Muscle of arm (tissue), 1 donor: ENCODE measurements at regions not wholly inside any gene's neighbourhood (a gene's known extent, or its start where the extent isn't known, plus 50 kb on each side); places are given as distances from the start of the nearest gene placed in this dataset.

ENCODE experiments used
- DNase-seq: peaks from one replicate; pipeline ENCODE4 v3.0.0-alpha.2; 2013

DNA sequence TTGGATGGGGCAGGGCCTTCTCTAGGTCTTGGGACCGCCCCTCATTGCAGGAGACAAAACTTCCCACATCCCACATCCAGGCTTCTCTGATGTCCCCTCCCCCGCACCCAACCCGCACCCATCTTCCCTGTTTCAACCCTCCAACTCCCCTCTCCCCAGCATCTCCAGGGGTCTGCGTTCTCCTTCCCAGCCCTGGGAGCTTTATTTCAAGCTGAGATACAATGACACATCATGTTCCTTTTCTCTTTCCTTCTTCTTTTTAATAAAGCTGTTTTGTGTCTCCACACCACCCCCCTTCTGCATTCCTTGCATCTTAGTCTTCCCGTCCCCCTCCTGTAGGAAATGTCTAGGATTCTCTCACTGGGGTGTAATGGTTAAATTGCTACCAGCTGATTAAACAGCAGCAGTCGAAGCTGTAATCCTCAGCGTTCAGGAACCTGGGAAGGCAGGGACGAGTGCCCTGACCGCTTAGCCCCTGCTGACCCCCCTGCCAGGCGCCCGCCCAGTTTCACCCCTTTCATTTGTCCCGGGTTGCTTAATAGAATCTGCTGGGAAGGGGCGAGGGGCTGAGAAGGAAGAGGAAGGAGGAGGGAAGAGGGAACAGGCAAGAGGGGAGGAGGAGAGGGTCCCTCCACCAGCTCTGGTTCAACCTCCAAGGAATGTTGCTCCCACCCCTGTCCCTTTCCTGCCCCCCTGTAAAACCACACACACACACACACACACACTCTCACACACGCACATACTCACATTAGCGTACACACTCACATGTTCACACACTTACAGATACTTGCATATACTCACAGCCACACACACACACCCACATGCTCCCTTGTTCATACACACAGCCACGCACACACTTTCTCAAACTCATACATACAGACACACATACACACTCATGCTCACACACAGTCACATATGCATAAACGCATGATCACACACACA is 104.5 kb upstream of the MED13L start:
- DNase-seq = peak; percentile 37

GRCh38 chr12:116382686-116383530 is 105.4 kb upstream of the MED13L start:
- DNase-seq = peak; percentile 90

DNA sequence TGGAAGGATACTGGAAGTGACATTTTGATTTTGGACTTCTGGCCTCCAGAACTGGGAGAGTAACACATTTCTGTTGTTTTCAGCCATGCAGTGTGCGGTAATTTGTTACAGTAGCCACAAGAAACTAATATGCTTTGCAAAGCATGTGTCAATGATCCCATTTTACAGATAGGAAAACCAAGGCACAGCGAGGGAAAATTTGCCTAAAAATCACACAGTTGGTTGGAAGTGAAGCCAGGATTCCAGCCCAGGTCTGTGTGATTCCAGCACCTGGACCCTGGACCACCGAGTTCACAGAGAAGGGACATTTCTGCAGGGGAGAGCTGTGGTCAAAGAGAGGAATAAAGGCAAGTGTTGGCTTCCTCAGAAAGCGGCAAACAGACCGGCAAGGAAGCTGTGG is 106.7 kb upstream of the MED13L start:
- no peak for DNase-seq

DNA sequence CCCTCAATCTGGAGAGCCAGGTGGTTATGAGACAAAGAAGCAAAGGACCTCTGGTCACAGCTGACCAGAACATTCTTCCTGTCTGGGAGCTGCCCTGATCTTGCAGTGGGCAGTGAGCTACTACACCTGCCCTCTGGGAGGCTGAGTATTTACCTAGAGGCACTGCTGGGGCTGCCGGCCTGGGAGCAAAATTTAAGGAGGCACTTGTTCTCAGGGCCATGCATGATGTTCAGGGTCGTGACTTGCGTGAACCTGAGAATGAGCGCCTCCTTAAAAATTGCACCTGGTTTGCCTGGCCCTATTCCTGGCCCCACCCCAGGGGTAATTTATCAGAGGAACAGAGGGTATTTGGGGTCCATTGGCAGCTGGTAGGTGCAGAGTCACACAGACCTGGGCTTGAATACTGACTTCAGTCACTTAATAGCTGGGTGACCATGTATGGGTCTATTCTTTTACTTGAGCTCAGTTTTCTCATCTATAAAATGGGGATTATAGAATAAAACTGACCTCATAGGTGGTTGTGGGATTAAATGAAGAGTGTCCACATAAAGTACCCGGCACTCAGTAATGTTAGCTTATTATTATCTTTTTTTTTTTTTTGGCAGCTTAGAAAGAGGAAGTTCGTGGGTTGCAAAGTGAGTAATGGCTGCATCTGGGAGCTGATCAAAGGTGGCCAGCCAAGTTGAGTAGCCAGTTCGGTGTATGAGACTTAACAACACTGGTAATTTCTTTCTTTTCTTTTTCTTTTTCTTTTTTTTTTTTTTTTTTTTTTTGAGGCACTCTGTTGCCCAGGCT is 107.4 kb upstream of the MED13L start:
- no peak for DNase-seq

DNA sequence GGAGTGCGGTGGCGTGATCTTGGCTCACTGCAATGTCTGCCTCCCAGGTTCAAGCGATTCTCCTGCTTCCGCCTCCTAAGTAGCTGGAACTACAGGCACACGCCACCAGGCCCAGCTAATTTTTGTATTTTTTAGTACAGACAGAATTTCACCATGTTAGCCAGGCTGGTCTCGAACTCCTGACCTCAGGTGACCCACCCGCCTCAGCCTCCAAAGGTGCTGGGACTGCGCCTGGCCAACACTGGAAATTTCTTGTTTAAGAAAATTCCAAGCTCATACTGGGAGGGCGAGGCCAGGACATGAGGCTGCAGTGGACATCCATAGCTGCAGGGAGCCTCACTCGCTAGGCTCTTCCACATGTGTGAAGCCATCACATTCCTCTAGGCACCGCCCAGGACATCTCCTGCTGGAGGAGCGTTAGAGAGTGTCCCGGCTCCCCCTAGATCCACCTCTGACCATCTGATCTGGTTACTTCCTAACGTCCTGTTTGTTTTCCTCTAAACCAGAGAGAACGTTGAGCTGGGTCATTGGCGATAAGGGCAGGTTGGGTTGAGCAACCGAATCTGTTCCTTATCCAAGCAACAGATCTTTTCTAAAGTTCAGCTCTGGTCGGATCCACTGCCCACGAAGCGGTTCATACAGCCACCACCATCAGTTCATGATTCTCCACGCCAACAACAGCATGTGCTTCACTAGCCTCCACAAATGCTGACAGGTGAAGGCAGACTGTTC is 108.2 kb upstream of the MED13L start:
- DNase-seq = no peak

- DNase-seq = no peak
These were observed 111.8 kb upstream of the MED13L start for GRCh38 chr12:116389326-116389725.

GRCh38 chr12:116389990-116390389 is 112.5 kb upstream of the MED13L start:
- no peak for DNase-seq

GRCh38 chr12:116390401-116391335 is 113.2 kb upstream of the MED13L start:
- no peak for DNase-seq

DNA sequence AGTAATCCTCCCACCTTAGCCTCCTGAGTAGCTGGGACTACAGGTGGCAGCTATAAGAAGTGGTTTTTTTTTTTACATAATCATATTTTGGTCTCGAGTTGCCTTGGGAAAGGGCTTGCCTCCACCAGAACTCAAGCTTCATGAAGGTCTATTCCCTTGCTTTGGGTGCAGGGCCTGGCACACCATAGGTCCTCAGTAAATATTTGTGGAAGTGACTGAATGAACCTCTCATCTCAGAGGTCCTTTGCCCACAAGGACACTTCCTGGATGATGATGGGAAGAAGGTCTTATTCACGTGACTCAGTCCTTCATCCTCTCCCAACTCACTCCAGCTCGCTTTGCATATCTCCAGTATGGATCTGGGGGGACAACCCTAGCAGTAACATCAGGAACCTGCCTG is 114.0 kb upstream of the MED13L start:
- no peak for DNase-seq

GRCh38 chr12:116392061-116392460 is 114.6 kb upstream of the MED13L start:
- no peak for DNase-seq

DNA sequence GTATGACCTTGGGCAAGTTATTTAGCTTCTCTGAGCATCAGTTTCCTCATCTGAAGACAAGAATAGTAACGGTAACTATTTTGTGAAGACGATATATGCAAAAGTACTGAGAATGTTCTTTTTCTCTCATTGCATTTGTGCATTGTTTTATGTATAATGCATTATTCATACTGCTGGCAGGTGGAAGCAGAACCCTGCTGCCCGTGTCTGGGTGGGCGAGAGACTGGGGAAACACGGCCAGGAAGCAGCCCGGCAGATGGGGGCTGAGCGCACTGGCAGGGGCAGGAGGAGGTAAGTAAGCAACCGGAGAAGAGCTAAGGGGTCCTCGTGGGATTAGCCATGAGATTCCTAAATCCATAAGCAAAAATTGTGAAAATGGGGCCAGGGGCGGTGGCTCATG is 115.8 kb upstream of the MED13L start:
- no peak for DNase-seq

- DNase-seq = no peak
These were observed 116.6 kb upstream of the MED13L start for GRCh38 chr12:116393859-116394650.

GRCh38 chr12:116395396-116395795 is 117.9 kb upstream of the MED13L start:
- no peak for DNase-seq

DNA sequence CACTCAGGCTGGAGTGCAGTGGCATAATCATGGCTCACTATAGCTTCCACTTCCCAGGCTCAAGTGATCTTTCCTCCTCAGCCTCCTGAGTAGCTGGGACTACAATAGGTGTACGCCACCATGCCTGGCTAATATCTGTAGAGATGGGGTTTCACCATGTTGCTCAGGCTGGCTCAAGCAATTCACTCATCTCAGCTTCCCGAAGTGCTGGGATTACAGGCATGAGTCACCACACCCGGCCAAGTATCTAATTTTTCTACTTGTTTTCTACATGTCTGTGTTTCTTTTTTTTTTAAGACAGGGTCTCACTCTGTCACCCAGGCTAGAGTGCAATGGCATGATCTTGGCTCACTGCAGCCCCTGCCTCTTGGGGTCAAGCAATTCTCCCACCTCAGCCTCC is 119.7 kb upstream of the MED13L start:
- DNase-seq = no peak

DNA sequence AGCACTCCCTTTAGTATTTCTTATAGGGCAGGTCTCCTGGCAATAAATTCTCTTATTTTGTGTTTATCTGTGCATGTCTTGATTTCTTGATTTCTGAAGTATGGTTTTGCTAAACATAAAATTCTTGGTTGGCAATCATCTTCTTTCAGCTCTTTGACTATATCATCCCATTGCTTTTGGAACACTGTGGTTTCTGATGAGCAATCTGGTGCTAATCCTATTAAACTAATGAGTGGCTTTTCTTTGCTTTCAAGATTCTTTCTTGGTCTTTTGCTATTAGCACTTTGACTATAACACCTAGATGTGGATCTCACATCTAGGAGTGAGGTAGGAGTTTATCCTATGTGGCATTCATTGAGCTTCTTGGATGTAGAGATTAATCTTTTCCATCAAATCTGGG is 120.7 kb upstream of the MED13L start:
- no peak for DNase-seq

GRCh38 chr12:116399055-116399454 is 121.6 kb upstream of the MED13L start:
- DNase-seq = no peak

GRCh38 chr12:116400636-116401372 is 123.3 kb upstream of the MED13L start:
- no peak for DNase-seq

DNA sequence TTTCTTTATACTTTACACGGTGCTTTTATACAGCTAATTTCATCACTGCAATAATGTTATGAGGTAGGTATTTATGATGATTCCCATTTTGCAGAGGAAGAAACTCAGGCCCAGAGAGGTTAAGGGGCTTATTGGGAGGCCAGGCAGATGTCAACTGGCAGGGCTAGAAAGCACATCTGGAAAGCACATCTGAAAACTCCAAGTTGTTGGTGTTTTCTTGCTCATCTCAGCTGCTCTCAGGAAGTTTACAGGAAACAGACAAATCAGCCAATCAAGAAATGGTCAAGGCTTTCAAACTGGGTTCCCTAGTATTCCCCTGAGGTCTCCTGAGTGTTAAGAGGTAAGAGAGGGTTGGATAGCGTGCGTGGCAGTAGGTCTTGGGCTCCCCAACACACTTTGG is 124.1 kb upstream of the MED13L start:
- DNase-seq = no peak
